OCI-LY1 (cell line): ENCODE measurements at regions not wholly inside any gene's neighbourhood (a gene's known extent, or its start where the extent isn't known, plus 50 kb on each side); places are given as distances from the start of the nearest gene placed in this dataset.

Experiments used
- EZH2 ChIP-seq: fragments of 200-600 bp; sonication (generic), shearing (Covaris generic); IDR thresholded peaks from 2 replicates; pipeline ENCODE4 v1.8.0; 2017; ENCODE audit warnings: borderline replicate concordance, mixed run types, mild to moderate bottlenecking, antibody characterized with exemption, low read length, moderate library complexity, mixed read lengths
- TF ChIP-seq, protein P1 (sequence below): fragments of 200-600 bp; sonication (generic), shearing (Covaris generic); IDR thresholded peaks from 2 replicates; pipeline ENCODE4 v1.5.1; 2017; ENCODE audit warnings: mild to moderate bottlenecking, antibody characterized with exemption, low read length, moderate library complexity, mixed read lengths

DNA sequence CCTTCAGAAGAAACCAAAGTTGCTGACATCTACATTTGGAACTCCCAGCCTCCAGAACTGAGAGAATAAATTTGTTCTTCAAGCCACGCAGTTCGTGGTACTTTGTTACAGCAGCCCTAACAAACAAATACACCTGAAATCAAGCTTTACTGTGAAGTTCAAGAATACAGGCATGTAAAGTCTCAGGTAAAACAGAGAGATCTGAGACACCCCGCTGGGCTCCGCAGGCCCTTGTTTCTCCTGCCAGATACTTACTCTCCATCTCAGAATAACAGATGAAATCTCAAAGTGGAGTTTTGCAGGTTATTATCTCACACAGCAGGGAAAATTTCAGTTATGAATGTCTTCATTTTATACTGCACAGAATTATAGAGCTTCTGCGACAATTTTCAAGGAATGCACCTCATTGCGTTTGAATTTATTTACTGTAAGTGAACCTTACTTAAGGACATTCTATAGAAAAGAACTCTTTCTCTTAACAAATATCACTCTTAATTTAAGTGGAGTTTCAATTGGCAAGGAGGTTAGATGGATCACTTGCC is 492.4 kb upstream of the LRATD1 start:
- TF ChIP-seq, protein P1, sequence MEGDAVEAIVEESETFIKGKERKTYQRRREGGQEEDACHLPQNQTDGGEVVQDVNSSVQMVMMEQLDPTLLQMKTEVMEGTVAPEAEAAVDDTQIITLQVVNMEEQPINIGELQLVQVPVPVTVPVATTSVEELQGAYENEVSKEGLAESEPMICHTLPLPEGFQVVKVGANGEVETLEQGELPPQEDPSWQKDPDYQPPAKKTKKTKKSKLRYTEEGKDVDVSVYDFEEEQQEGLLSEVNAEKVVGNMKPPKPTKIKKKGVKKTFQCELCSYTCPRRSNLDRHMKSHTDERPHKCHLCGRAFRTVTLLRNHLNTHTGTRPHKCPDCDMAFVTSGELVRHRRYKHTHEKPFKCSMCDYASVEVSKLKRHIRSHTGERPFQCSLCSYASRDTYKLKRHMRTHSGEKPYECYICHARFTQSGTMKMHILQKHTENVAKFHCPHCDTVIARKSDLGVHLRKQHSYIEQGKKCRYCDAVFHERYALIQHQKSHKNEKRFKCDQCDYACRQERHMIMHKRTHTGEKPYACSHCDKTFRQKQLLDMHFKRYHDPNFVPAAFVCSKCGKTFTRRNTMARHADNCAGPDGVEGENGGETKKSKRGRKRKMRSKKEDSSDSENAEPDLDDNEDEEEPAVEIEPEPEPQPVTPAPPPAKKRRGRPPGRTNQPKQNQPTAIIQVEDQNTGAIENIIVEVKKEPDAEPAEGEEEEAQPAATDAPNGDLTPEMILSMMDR = no peak
- TF ChIP-seq EZH2 = no peak
